Sigmoid colon (tissue), 4 donors: ENCODE measurements at regions not wholly inside any gene's neighbourhood (a gene's known extent, or its start where the extent isn't known, plus 50 kb on each side); places are given as distances from the start of the nearest gene placed in this dataset.

Experiments
- CTCF ChIP-seq, 4 experiments: fragments of 450-650 bp in 3 of 4; fragments of 200-600 bp in 1 of 4; IDR thresholded peaks; one replicate each; pipeline ENCODE4 v1.5.1; 2016 to 2019; ENCODE audit warnings: antibody characterized with exemption in 4 of 4, mild to moderate bottlenecking in 3 of 4, moderate library complexity in 2 of 4
- EP300 ChIP-seq, 4 donors: sonication (generic); formaldehyde crosslinking; IDR thresholded peaks; one replicate each; pipeline ENCODE4 v1.6.1; 2017; ENCODE audit warnings: antibody characterized with exemption in 4 of 4
- POLR2A ChIP-seq, 2 donors: fragments of 450-650 bp; IDR thresholded peaks; one replicate each; pipeline ENCODE4 v1.6.1; 2016; ENCODE audit warnings: antibody characterized with exemption in 2 of 2, mild to moderate bottlenecking in 2 of 2, moderate library complexity in 2 of 2
- POLR2AphosphoS5 ChIP-seq, 4 donors: sonication (generic); formaldehyde crosslinking; IDR thresholded peaks; one replicate each; pipeline ENCODE4 v1.6.1; 2017; ENCODE audit warnings: antibody characterized with exemption in 4 of 4

- TF ChIP-seq CTCF (IDR thresholded peaks at IDR 0.05): no peak
- no peak for TF ChIP-seq EP300 (IDR thresholded peaks at IDR 0.05)
- no peak for TF ChIP-seq POLR2A (IDR thresholded peaks at IDR 0.05)
- TF ChIP-seq POLR2AphosphoS5 (IDR thresholded peaks at IDR 0.05): no peak
Observed at GRCh38 chr5:92444888-92445287, 1061.8 kb upstream of the ARRDC3 start.
